Right renal cortex interstitium (tissue), 3 donors: ENCODE measurements at regions not wholly inside any gene's neighbourhood (a gene's known extent, or its start where the extent isn't known, plus 50 kb on each side); places are given as distances from the start of the nearest gene placed in this dataset.

Source experiments
- DNase-seq, 3 donors: peaks; one replicate each; pipeline ENCODE4 v3.0.0-alpha.2; 2013; ENCODE audit warnings: low read depth in 3 of 3, low spot score in 2 of 3

DNA sequence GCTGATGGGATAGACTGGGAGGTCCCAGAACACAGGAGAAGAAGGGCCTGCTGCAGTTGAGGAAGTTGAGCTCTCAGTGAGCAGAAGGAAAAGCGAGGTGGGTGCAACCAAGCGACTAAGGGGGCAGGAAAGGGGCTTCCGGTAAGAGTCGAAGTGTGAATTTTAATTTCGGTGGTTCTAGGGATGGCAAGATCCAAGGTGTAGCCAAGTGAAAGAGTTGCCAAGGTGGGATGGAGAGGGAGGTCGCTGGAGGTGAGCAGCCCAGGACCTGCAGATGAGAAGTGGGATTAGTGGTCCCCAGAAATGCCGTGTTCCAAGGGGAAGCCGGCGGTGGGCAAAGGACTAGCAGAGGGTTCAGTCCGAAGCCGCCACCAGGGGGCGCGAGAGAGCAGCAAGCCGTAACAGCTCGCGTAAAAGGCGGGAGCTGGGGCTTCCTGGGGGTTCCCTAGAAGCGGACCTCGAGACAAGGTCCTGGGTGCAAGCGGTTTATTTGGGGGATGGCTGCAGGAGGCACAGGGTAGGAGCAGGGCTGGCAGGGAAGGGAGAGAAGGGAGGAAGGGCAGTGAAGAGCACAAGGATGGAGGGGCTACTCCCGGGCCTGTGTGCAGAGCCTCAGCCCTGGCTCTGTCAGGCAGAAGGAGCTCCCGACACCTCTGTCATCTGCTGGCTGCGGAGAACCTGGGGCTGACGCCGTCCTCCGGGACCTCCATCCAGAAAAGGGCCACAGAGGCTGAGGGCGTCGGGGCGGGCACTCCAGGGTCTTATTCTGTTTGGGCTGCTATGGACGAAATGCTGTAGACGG, 103.6 kb downstream of the PAX1 start:
- no peak for DNase-seq

- no peak for DNase-seq
Observed at GRCh38 chr20:21808139-21808538, 102.7 kb downstream of the PAX1 start.

DNA sequence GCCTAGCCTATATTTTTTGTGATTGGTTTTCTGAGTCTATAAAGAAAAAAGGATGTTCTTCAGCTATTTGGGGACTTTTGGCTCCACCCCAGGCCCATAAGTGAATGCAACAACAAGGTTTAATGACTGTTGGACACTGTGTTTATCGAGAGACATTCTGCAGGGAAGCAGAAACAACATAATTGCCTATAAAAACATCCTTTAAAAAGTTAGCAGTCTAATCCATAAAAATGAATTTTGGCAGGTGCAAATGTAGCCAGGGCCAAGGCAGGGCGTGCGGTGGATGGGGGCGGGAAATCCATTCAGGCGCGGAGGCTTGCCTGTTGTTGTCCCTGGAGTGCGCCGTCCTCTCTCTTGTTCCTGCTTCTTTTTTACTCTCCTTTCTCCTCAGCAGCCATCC, 99.3 kb downstream of the PAX1 start:
- DNase-seq, result no peak

DNA sequence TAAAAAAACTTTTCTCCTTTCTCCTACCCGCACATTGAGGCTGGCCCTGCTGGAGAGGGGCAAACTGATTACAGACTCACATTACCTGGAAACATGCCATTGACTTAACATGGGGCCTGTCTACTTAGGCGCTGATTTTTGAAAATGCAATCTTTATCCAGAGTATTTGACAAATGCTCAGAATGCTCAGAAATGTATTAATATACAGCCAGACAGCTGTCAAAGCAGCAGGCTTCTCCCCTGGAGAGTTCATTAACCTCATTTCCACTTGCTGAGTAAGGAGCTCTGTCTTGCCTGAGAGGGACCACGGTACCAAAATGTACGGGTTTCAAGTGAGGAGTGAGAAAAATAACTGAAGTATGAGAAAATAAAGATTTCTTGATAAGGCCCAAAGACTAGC, 95.7 kb downstream of the PAX1 start:
- DNase-seq, result no peak

DNA sequence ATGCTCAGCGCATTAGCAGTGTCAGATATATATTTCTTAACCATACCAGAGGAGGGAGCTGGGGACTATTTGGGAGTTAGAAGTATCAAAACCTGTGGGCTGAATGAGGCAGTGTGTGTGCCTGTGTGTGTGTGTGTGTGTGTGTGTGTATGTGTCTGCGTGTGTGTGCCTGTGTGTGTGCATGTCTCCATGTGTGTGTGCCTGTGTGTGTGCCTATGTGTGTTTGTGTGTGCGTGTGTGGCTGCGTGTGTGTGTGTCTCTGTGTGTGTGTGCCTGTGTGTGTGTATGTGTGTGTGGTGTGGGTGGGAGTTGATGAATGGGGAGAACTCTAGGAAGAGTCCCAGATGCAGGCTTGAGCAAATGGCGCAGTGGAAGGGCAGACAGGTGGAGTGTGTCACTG, 92.9 kb downstream of the PAX1 start:
- DNase-seq, result no peak

- DNase-seq, result no peak
Observed at GRCh38 chr20:21796059-21796458, 90.6 kb downstream of the PAX1 start.

GRCh38 chr20:21788082-21788481, 82.6 kb downstream of the PAX1 start:
- DNase-seq, result no peak

DNA sequence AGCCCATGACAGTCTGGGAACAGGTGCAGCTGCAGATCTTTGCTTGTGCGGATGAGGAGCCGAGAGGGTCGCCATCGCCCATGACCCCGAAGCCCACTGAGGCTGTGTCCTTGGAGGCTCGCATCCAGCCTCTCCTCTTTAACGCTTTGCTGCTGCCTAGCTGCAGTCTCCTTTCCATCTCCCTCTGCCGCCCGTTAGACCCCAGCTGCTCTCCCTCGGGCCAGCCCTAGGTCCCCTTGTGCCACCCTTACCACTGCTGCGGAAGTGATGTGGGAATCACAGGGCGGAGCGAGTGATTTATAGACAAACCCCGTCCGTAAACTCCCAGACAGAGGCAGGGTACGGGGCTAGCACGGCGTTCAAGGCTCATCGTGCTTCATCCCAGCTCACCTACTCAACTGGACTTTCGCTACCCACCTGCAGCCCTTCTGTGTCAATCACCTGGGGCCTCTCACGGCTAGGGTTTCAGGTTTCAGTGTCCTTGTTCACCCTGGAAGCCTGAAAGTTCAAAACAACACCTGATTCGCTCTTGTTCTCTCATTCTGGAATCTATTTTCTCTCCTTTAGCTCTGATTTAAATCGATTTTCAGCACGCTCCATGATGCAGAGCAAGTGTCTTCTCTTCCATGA, 76.1 kb downstream of the PAX1 start:
- no peak for DNase-seq

GRCh38 chr20:21780528-21780927, 75.1 kb downstream of the PAX1 start:
- DNase-seq, result no peak
